Lung (tissue), 11 donors: ENCODE measurements at regions not wholly inside any gene's neighbourhood (a gene's known extent, or its start where the extent isn't known, plus 50 kb on each side); places are given as distances from the start of the nearest gene placed in this dataset.

Experiments
- ATAC-seq: fragments of 200-7000 bp; cut with Tn5 transposase; one replicate; pipeline ENCODE4 v1.9.1; 2020; ENCODE audit warnings: moderate number of reproducible peaks; ENCODE audit not compliant: insufficient read depth, low FRiP score
- DNase-seq, 3 donors: peaks; one replicate each; pipeline ENCODE4 v3.0.0-alpha.2; 2013 to 2017
- H3K27ac ChIP-seq, 2 donors: one replicate each; pipeline ENCODE4 v1.5.1; 2013; ENCODE audit warnings: mild to moderate bottlenecking in 2 of 2, moderate library complexity in 2 of 2, control low read depth in 1 of 2, inconsistent platforms in 1 of 2, low read depth in 1 of 2, low read length in 1 of 2
- H3K27me3 ChIP-seq, 3 donors: one replicate each; pipeline ENCODE4 v1.5.1; 2013; ENCODE audit warnings: low read length in 2 of 3; ENCODE audit not compliant: control insufficient read depth in 3 of 3, insufficient read depth in 3 of 3
- H3K36me3 ChIP-seq, 4 donors: one replicate each; pipeline ENCODE4 v1.5.1; 2013; ENCODE audit warnings: low read length in 4 of 4, mild to moderate bottlenecking in 1 of 4, moderate library complexity in 1 of 4; ENCODE audit not compliant: control insufficient read depth in 4 of 4, insufficient read depth in 4 of 4
- H3K4me1 ChIP-seq, 5 donors: one replicate each; pipeline ENCODE4 v1.5.1; 2013; ENCODE audit warnings: low read length in 5 of 5, mild to moderate bottlenecking in 2 of 5, moderate library complexity in 1 of 5; ENCODE audit not compliant: control insufficient read depth in 5 of 5, insufficient read depth in 5 of 5
- H3K4me3 ChIP-seq: one replicate; pipeline ENCODE4 v1.5.1; 2013; ENCODE audit warnings: mild to moderate bottlenecking, control low read depth, moderate library complexity
- H3K9ac ChIP-seq, 2 donors: one replicate each; pipeline ENCODE4 v1.5.1; 2013; ENCODE audit warnings: low read length in 2 of 2, control low read depth in 1 of 2; ENCODE audit not compliant: insufficient read depth in 1 of 2
- H3K9me3 ChIP-seq, 4 donors: one replicate each; pipeline ENCODE4 v1.5.1; 2013; ENCODE audit warnings: low read length in 3 of 4, mild to moderate bottlenecking in 1 of 4, moderate library complexity in 1 of 4; ENCODE audit not compliant: control insufficient read depth in 4 of 4, insufficient read depth in 3 of 4
- CTCF ChIP-seq: IDR thresholded peaks from 2 replicates; pipeline ENCODE4 v1.5.1; 2012; ENCODE audit warnings: mild to moderate bottlenecking; ENCODE audit errors: control extremely low read depth, extremely low read depth
- WGBS, 2 donors: extraction: QIAGEN DNeasy Blood & Tissue Kit; methylation state at CpG; one replicate each; pipeline ENCODE4 v1.1.7; 2013; 5-methylcytosine and 5-hydroxymethylcytosine counted together
- donor health status: control.
- donor health status: control.
- donor health status: Bipolar disorder and iron deficiency.
- donor health status: healthy.
- donor health status: DM: yes; HTN: yes; CAD: no.

DNA sequence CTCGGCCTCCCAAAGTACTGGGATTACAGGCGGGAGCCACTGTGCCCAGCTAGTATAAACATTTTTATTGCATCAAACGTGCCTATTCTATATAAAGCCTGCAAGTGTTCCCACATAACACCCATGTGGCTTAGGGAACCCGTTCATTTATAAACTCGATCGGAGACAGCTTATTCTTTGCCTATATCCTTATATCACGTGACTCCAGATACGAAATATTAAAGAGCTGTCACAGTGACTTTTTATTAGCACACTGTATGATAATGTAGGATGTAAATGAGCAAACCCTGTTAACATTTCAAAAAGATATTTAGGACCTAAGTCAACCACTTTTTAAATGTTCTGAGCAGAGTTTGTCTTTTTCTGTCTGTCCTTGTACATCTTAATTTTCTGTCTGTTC is 642.9 kb upstream of the ADARB2 start:
- Histone ChIP-seq H3K36me3 (no peaks in the 10 kb centered on the region), H3K27me3 (peaks cover 0 to 4% (median 0%) of the 10 kb centered on the region in 3 donors), H3K4me1 (no peaks in the 10 kb centered on the region), H3K9me3 (peaks cover 0 to 2% (median 0%) of the 10 kb centered on the region in 4 donors), H3K4me3 (no peak overlapping the region), H3K9ac (no peak overlapping the region), H3K27ac (no peak overlapping the region)
- no peak for ATAC-seq
- 85 to 86% methylated on average over 8 of the region's 8 CpGs for WGBS, 2 donors
- no peak for TF ChIP-seq CTCF
- DNase-seq: no peak

- Histone ChIP-seq H3K36me3 (no peaks in the 10 kb centered on the region), H3K27ac (no peak overlapping the region), H3K9me3 (peaks cover 0 to 8% (median 4%) of the 10 kb centered on the region in 4 donors), H3K9ac (no peak overlapping the region), H3K4me3 (no peak overlapping the region), H3K4me1 (peaks cover 0 to 4% (median 0%) of the 10 kb centered on the region in 5 donors), H3K27me3 (no peaks in the 10 kb centered on the region)
- TF ChIP-seq CTCF: no peak
- WGBS, 2 donors: 80 to 84% methylated on average over 5 of the region's 5 CpGs
- ATAC-seq: no peak
- peak in 1 of 3 donors; percentile 13 for DNase-seq
Observed at GRCh38 chr10:2367083-2367482, 629.8 kb upstream of the ADARB2 start.

DNA sequence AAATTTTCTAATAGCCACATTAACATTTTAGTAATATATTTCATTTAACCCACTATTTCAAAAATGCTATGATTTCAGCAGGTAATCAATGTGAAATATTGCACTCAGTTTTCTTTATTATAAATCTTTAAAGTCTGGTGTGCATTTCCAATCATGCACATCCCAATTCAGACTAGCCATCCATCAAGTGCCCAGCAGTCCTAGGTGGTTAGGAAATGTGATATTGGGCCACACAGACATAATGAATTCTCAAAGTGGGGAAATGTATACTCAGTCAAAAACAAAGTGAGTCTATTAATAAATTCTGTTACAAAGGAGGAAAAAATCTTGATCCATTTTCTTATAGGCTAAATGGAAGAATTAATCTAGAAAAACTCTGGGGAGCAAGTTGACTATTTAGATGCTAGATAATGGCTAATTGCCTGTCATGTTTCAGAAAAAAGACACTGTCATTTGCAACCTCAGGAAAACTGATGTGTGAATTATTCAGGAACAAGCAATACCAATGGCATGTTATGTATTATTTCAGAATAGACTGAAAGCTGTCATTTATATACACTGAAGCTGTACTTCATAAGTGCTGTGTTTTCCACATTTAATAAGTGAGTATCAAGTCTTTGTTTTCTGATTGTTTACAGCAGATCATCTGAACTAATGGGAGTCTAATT is 629.1 kb upstream of the ADARB2 start:
- ATAC-seq (no peak), DNase-seq (no peak)
- H3K36me3 ChIP-seq: no peaks in the 10 kb centered on the region
- peaks cover 0 to 8% (median 4%) of the 10 kb centered on the region in 4 donors for H3K9me3 ChIP-seq
- no peak overlapping the region for H3K9ac ChIP-seq
- TF ChIP-seq CTCF: no peak
- no peak overlapping the region for H3K27ac ChIP-seq
- peaks cover 0 to 4% (median 0%) of the 10 kb centered on the region in 5 donors for H3K4me1 ChIP-seq
- no peak overlapping the region for H3K4me3 ChIP-seq
- H3K27me3 ChIP-seq: no peaks in the 10 kb centered on the region

- no peaks in the 10 kb centered on the region for H3K9me3 ChIP-seq
- DNase-seq (no peak), ATAC-seq (no peak)
- H3K9ac ChIP-seq: no peak overlapping the region
- TF ChIP-seq CTCF: no peak
- 73 to 79% methylated on average over 7 of the region's 7 CpGs for WGBS, 2 donors
- H3K4me3 ChIP-seq: no peak overlapping the region
- H3K36me3 ChIP-seq: no peaks in the 10 kb centered on the region
- H3K4me1 ChIP-seq: peaks cover 0 to 4% (median 0%) of the 10 kb centered on the region in 5 donors
- H3K27ac ChIP-seq: no peak overlapping the region
- no peaks in the 10 kb centered on the region for H3K27me3 ChIP-seq
Observed at GRCh38 chr10:2362331-2362730, 625.0 kb upstream of the ADARB2 start.
